SKM-1 (cell line): ENCODE measurements at regions not wholly inside any gene's neighbourhood (a gene's known extent, or its start where the extent isn't known, plus 50 kb on each side); places are given as distances from the start of the nearest gene placed in this dataset.

Experiments
- DNase-seq: peaks from one replicate; lab custom pipeline; 2025; ENCODE audit not compliant: unreplicated experiment; lab: John Stamatoyannopoulos, UW

GRCh38 chr6:108778421-108779186 lies 69.6 kb upstream of the ARMC2 start:
- DNase-seq: no peak

- no peak for DNase-seq
Measured at GRCh38 chr6:108779536-108780275, 68.5 kb upstream of the ARMC2 start.

GRCh38 chr6:108780784-108781183 lies 67.4 kb upstream of the ARMC2 start:
- DNase-seq: no peak

GRCh38 chr6:108781419-108782100 lies 66.7 kb upstream of the ARMC2 start:
- no peak for DNase-seq

GRCh38 chr6:108782179-108783041 lies 65.8 kb upstream of the ARMC2 start:
- DNase-seq: peak; percentile 59

GRCh38 chr6:108785653-108786052 lies 62.6 kb upstream of the ARMC2 start:
- no peak for DNase-seq

GRCh38 chr6:108788416-108788815 lies 59.8 kb upstream of the ARMC2 start:
- no peak for DNase-seq

- DNase-seq: no peak
Measured at GRCh38 chr6:108789475-108789874, 58.7 kb upstream of the ARMC2 start.

- DNase-seq: no peak
Measured at GRCh38 chr6:108791700-108792099, 56.5 kb upstream of the ARMC2 start.

GRCh38 chr6:108793516-108794251 lies 54.5 kb upstream of the ARMC2 start:
- DNase-seq: no peak

GRCh38 chr6:108795122-108795521 lies 53.1 kb upstream of the ARMC2 start:
- no peak for DNase-seq

- DNase-seq: no peak
Measured at GRCh38 chr6:108795814-108796213, 52.4 kb upstream of the ARMC2 start.

- no peak for DNase-seq
Measured at GRCh38 chr6:108796875-108797274, 51.3 kb upstream of the ARMC2 start.

GRCh38 chr6:108797951-108798669 lies 50.1 kb upstream of the ARMC2 start:
- DNase-seq: no peak
